H1 (cell line): ENCODE measurements at regions not wholly inside any gene's neighbourhood (a gene's known extent, or its start where the extent isn't known, plus 50 kb on each side); places are given as distances from the start of the nearest gene placed in this dataset.

Source experiments
- CTCF ChIA-PET: fragments of 300-600 bp; sonication (Branson Sonifier 250); formaldehyde crosslinking; loops from one replicate; lab custom pipeline; 2021; ENCODE audit not compliant: partially characterized antibody; lab: Charles Lee
- POLR2A ChIA-PET: fragments of 300-600 bp; sonication (Branson Sonifier 250); formaldehyde crosslinking; loops from one replicate; lab custom pipeline; 2021; ENCODE audit warnings: inconsistent platforms; ENCODE audit not compliant: partially characterized antibody; lab: Charles Lee
- DNase-seq, 2 experiments: peaks; one replicate each; pipeline versions ENCODE4 v3.0.0 to v3.0.0-alpha.2; 2010 to 2022; ENCODE audit warnings: low spot score in 2 of 2, low read depth in 1 of 2, mixed read lengths in 1 of 2
- FAIRE-seq: peaks from 2 replicates; lab custom pipeline; 2011; peaks lifted over from hg19 to GRCh38; lab: Jason Lieb, UNC
- H2AFZ ChIP-seq: 2 replicates; pipeline ENCODE4 v1.8.1; 2012; ENCODE audit warnings: low read length, inconsistent platforms
- H2AK5ac ChIP-seq: 2 replicates; pipeline ENCODE4 v1.6.1; 2013; ENCODE audit warnings: low read depth, low read length
- H2BK120ac ChIP-seq: replicated peaks from 2 replicates; pipeline ENCODE3; 2013; ENCODE audit warnings: low read depth, low read length, inconsistent platforms
- H2BK12ac ChIP-seq: 2 replicates; pipeline ENCODE4 v1.6.1; 2013; ENCODE audit warnings: low read depth, low read length
- H2BK15ac ChIP-seq: 2 replicates; pipeline ENCODE4 v1.6.1; 2013; ENCODE audit warnings: low read length
- H2BK20ac ChIP-seq: 2 replicates; pipeline ENCODE4 v1.6.1; 2013; ENCODE audit warnings: low read length
- H2BK5ac ChIP-seq: 2 replicates; pipeline ENCODE4 v1.6.1; 2013; ENCODE audit warnings: low read depth, low read length
- H3K14ac ChIP-seq: 2 replicates; pipeline ENCODE4 v1.6.1; 2013; ENCODE audit warnings: inconsistent platforms; ENCODE audit not compliant: insufficient read length
- H3K18ac ChIP-seq: 2 replicates; pipeline ENCODE4 v1.6.1; 2013; ENCODE audit warnings: low read length; ENCODE audit errors: extremely low read depth
- H3K23ac ChIP-seq: 2 replicates; pipeline ENCODE4 v1.6.1; 2013; ENCODE audit warnings: inconsistent platforms; ENCODE audit not compliant: insufficient read length
- H3K23me2 ChIP-seq: 2 replicates; pipeline ENCODE4 v1.6.1; 2013; ENCODE audit warnings: low read depth, low read length
- H3K27ac ChIP-seq: 2 replicates; pipeline ENCODE4 v1.6.1; 2011; ENCODE audit warnings: low read depth, low read length, inconsistent platforms
- H3K27me3 ChIP-seq, 4 experiments: replicated peaks in 1 of 4; 1 replicate in 1 of 4; 2 replicates in 3 of 4; pipeline versions ENCODE4 v1.6.1 to v1.8.1; 2011 to 2013; ENCODE audit warnings: low read length in 3 of 4, mild to moderate bottlenecking in 3 of 4, inconsistent platforms in 2 of 4, mixed read lengths in 2 of 4, moderate library complexity in 1 of 4; ENCODE audit not compliant: control insufficient read depth in 3 of 4, insufficient read depth in 3 of 4; ENCODE audit errors: extremely low read depth in 1 of 4
- H3K36me3 ChIP-seq, 4 experiments: 2 replicates each; pipeline versions ENCODE4 v1.6.1 to v1.8.1; 2011 to 2013; ENCODE audit warnings: mild to moderate bottlenecking in 4 of 4, low read length in 3 of 4, moderate library complexity in 2 of 4, control low read depth in 1 of 4, inconsistent platforms in 1 of 4; ENCODE audit not compliant: insufficient read depth in 4 of 4, control insufficient read depth in 2 of 4
- H3K4ac ChIP-seq: replicated peaks from 2 replicates; pipeline ENCODE3; 2013; ENCODE audit warnings: low read length, low read depth, mixed read lengths, inconsistent platforms; ENCODE audit not compliant: insufficient read length
- H3K4me1 ChIP-seq, 4 experiments: replicated peaks in 1 of 4; 1 replicate in 1 of 4; 2 replicates in 3 of 4; pipeline versions ENCODE4 v1.6.1 to v1.8.1; 2011 to 2013; ENCODE audit warnings: low read length in 3 of 4, inconsistent platforms in 2 of 4, mixed read lengths in 1 of 4; ENCODE audit not compliant: insufficient read depth in 4 of 4, control insufficient read depth in 3 of 4
- H3K4me2 ChIP-seq, 2 experiments: 2 replicates each; pipeline versions ENCODE4 v1.6.1 to v1.8.1; 2011 to 2013; ENCODE audit warnings: low read depth in 2 of 2, low read length in 2 of 2, control low read depth in 1 of 2, inconsistent platforms in 1 of 2, mild to moderate bottlenecking in 1 of 2; ENCODE audit not compliant: insufficient read depth in 1 of 2
- H3K4me3 ChIP-seq, 4 experiments: fragments of 200-600, 300-600 bp in 1 of 4; sonication (generic), shearing (Covaris generic), sonication (Bioruptor Twin) in 1 of 4; 2 replicates each; pipeline versions ENCODE4 v1.5.1 to v1.8.1; 2011 to 2016; ENCODE audit warnings: low read length in 4 of 4, low read depth in 3 of 4, control low read depth in 2 of 4, inconsistent platforms in 2 of 4, mild to moderate bottlenecking in 2 of 4, mixed read lengths in 1 of 4, moderate library complexity in 1 of 4; ENCODE audit not compliant: insufficient read depth in 2 of 4; ENCODE audit errors: extremely low read depth in 1 of 4
- H3K56ac ChIP-seq: replicated peaks from 2 replicates; pipeline ENCODE3; 2013; ENCODE audit warnings: low read depth, mild to moderate bottlenecking, mixed read lengths, low read length, inconsistent platforms; ENCODE audit not compliant: insufficient read length
- H3K79me1 ChIP-seq: 2 replicates; pipeline ENCODE4 v1.6.1; 2013; ENCODE audit warnings: low read depth, low read length, control low read depth
- H3K79me2 ChIP-seq, 2 experiments: 2 replicates each; pipeline versions ENCODE4 v1.6.1 to v1.8.1; 2012 to 2013; ENCODE audit warnings: low read length in 2 of 2, mild to moderate bottlenecking in 2 of 2, inconsistent platforms in 1 of 2; ENCODE audit not compliant: insufficient read depth in 2 of 2, control insufficient read depth in 1 of 2
- H3K9ac ChIP-seq, 4 experiments: replicated peaks in 1 of 4; 1 replicate in 1 of 4; 2 replicates in 3 of 4; pipeline versions ENCODE4 v1.6.1 to v1.8.1; 2011 to 2013; ENCODE audit warnings: low read depth in 3 of 4, low read length in 3 of 4, control low read depth in 2 of 4, mild to moderate bottlenecking in 2 of 4, moderate library complexity in 2 of 4, inconsistent platforms in 1 of 4; ENCODE audit errors: extremely low read depth in 1 of 4
- H3K9me3 ChIP-seq, 2 experiments: 2 replicates each; pipeline versions ENCODE4 v1.6.1 to v1.8.1; 2012 to 2013; ENCODE audit warnings: mild to moderate bottlenecking in 2 of 2, moderate library complexity in 2 of 2, control low read depth in 1 of 2, inconsistent platforms in 1 of 2, low read depth in 1 of 2, low read length in 1 of 2, mixed read lengths in 1 of 2; ENCODE audit not compliant: insufficient read depth in 2 of 2
- H4K20me1 ChIP-seq, 2 experiments: replicated peaks in 1 of 2; 2 replicates each; pipeline versions ENCODE3 to v1.8.1; 2011 to 2013; ENCODE audit warnings: inconsistent platforms in 2 of 2, low read length in 2 of 2, mild to moderate bottlenecking in 1 of 2; ENCODE audit not compliant: insufficient read depth in 2 of 2, control insufficient read depth in 1 of 2
- H4K5ac ChIP-seq: 2 replicates; pipeline ENCODE4 v1.6.1; 2013; ENCODE audit warnings: low read length, low read depth, mixed read lengths, inconsistent platforms; ENCODE audit not compliant: insufficient read length
- H4K8ac ChIP-seq: 2 replicates; pipeline ENCODE4 v1.8.0; 2013; ENCODE audit warnings: mild to moderate bottlenecking, moderate library complexity, low read length, inconsistent platforms; ENCODE audit not compliant: insufficient read depth; ENCODE audit errors: extremely low read depth
- H4K91ac ChIP-seq: replicated peaks from 2 replicates; pipeline ENCODE3; 2013; ENCODE audit warnings: low read length, mixed read lengths, inconsistent platforms; ENCODE audit not compliant: insufficient read length
- ATF3 ChIP-seq: IDR thresholded peaks from 2 replicates; pipeline ENCODE4 v1.6.1; 2011; ENCODE audit warnings: low read depth, mild to moderate bottlenecking, low read length; ENCODE audit not compliant: insufficient read depth
- CHD2 ChIP-seq: IDR thresholded peaks from 2 replicates; pipeline ENCODE4 v1.6.1; 2012; ENCODE audit warnings: low read length, improper control_type of control experiment
- CTCF ChIP-seq, 3 experiments: IDR thresholded peaks; 1 replicate in 2 of 3; 2 replicates in 1 of 3; pipeline versions ENCODE4 v1.5.1 to v1.6.1; 2011; ENCODE audit warnings: low read length in 3 of 3, mild to moderate bottlenecking in 3 of 3, inconsistent platforms in 2 of 3, low read depth in 1 of 3, moderate library complexity in 1 of 3; ENCODE audit not compliant: insufficient read depth in 1 of 3; ENCODE audit errors: control extremely low read depth in 1 of 3
- EGR1 ChIP-seq: IDR thresholded peaks from 2 replicates; pipeline ENCODE4 v1.6.1; 2011; ENCODE audit warnings: low read depth, low read length, borderline replicate concordance
- RAD21 ChIP-seq, 2 experiments: IDR thresholded peaks in 1 of 2; conservative IDR thresholded peaks in 1 of 2; 2 replicates each; pipeline ENCODE4 v1.6.1; 2011; ENCODE audit warnings: low read depth in 2 of 2, low read length in 2 of 2, improper control_type of control experiment in 1 of 2, inconsistent platforms in 1 of 2, mild to moderate bottlenecking in 1 of 2, moderate library complexity in 1 of 2
- SP1 ChIP-seq: IDR thresholded peaks from 2 replicates; pipeline ENCODE4 v1.6.1; 2011; ENCODE audit warnings: low read depth, low read length
- TCF12 ChIP-seq: IDR thresholded peaks from 2 replicates; pipeline ENCODE4 v1.6.1; 2011; ENCODE audit warnings: low read depth, mild to moderate bottlenecking, low read length
- YY1 ChIP-seq: IDR thresholded peaks from 2 replicates; pipeline ENCODE4 v1.6.1; 2011; ENCODE audit warnings: low read depth, mild to moderate bottlenecking, low read length
- WGBS, 2 experiments: shearing (Covaris generic) in 1 of 2; methylation state at CpG; one replicate each; pipeline versions ENCODE4 v1.1.6 to v1.1.7; 2013 to 2015; ENCODE audit warnings: low lambda C conversion rate in 2 of 2, mixed read lengths in 2 of 2, inconsistent platforms in 1 of 2, low coverage in 1 of 2, missing lambda C conversion rate in 1 of 2; ENCODE audit not compliant: insufficient replicate concordance in 2 of 2, insufficient coverage in 1 of 2, insufficient read length in 1 of 2; ENCODE audit errors: extremely low coverage in 1 of 2, missing lambda C conversion rate in 1 of 2; 5-methylcytosine and 5-hydroxymethylcytosine counted together

GRCh38 chr2:40740419-40740818, 288.5 kb upstream of the SLC8A1 start:
- TF ChIP-seq YY1 (no peak), ATF3 (no peak), RAD21 (IDR thresholded peaks at IDR 0.05 in 1 of 2, conservative IDR thresholded peaks at IDR 0.05 in 1 of 2; ENCODE audit: low read depth in 2 of 2, low read length in 2 of 2) (no peak), CTCF (IDR thresholded peaks at IDR 0.05; ENCODE audit: control extremely low read depth in 1 of 3, insufficient read depth in 1 of 3, low read depth in 1 of 3, low read length in 3 of 3) (no peak), EGR1 (no peak), TCF12 (no peak), SP1 (no peak), CHD2 (no peak)
- Histone ChIP-seq H3K27me3 (no peaks in the 10 kb centered on the region), H3K23me2 (no peaks in the 10 kb centered on the region), H3K4ac (no peak overlapping the region), H3K79me2 (no peaks in the 10 kb centered on the region), H2BK12ac (no peak overlapping the region), H4K8ac (no peak overlapping the region), H4K5ac (no peak overlapping the region), H2BK15ac (no peak overlapping the region), H2AFZ (no peak overlapping the region), H2BK5ac (no peak overlapping the region), H3K23ac (no peak overlapping the region), H4K20me1 (no peaks in the 10 kb centered on the region), H3K9me3 (no peaks in the 10 kb centered on the region), H3K18ac (no peak overlapping the region), H2BK20ac (no peak overlapping the region), H2AK5ac (no peak overlapping the region), H3K4me2 (no peak overlapping the region), H3K4me3 (no peak overlapping the region), H4K91ac (no peak overlapping the region), H3K27ac (no peak overlapping the region), H3K79me1 (no peaks in the 10 kb centered on the region), H3K36me3 (no peaks in the 10 kb centered on the region), H3K4me1 (no peaks in the 10 kb centered on the region), H3K56ac (no peak overlapping the region), H3K9ac (no peak overlapping the region), H3K14ac (no peak overlapping the region), H2BK120ac (no peak overlapping the region)
- no peak for FAIRE-seq
- 100% methylated on average over 1 of the region's 1 CpG; no CpG with 5 or more reads in 1 of the 2 experiments for WGBS, 2 experiments
- DNase-seq: no peak
- CTCF ChIA-PET: interaction anchor here (1.1 kb wide), 1 partner anchor 820 kb away, joined by 4 read pairs; no protein-coding TSS in a partner anchor
- POLR2A ChIA-PET: no interaction called here
